Retinal pigment epithelial cell (primary cell): ENCODE measurements at regions not wholly inside any gene's neighbourhood (a gene's known extent, or its start where the extent isn't known, plus 50 kb on each side); places are given as distances from the start of the nearest gene placed in this dataset.
A peak's percentile ranks its signal among the peaks of the same experiment; 100 is the strongest.
"Not testable (repeated sequence)": the region's sequence is repeated elsewhere in the genome, so short reads cannot be mapped to it uniquely, and the experiment has no call there.

Source experiments
- DNase-seq: peaks from one replicate; pipeline ENCODE4 v3.0.0-alpha.2; 2010; ENCODE audit warnings: low read depth
- H3K4me3 ChIP-seq: 2 replicates; pipeline ENCODE4 v1.5.1; 2011; ENCODE audit warnings: mild to moderate bottlenecking, low read length, control low read depth, moderate library complexity
- TF ChIP-seq, protein P1 (sequence below): conservative IDR thresholded peaks from 2 replicates; pipeline ENCODE4 v1.5.1; 2011; ENCODE audit warnings: low read depth, low read length, control low read depth, inconsistent platforms

DNA sequence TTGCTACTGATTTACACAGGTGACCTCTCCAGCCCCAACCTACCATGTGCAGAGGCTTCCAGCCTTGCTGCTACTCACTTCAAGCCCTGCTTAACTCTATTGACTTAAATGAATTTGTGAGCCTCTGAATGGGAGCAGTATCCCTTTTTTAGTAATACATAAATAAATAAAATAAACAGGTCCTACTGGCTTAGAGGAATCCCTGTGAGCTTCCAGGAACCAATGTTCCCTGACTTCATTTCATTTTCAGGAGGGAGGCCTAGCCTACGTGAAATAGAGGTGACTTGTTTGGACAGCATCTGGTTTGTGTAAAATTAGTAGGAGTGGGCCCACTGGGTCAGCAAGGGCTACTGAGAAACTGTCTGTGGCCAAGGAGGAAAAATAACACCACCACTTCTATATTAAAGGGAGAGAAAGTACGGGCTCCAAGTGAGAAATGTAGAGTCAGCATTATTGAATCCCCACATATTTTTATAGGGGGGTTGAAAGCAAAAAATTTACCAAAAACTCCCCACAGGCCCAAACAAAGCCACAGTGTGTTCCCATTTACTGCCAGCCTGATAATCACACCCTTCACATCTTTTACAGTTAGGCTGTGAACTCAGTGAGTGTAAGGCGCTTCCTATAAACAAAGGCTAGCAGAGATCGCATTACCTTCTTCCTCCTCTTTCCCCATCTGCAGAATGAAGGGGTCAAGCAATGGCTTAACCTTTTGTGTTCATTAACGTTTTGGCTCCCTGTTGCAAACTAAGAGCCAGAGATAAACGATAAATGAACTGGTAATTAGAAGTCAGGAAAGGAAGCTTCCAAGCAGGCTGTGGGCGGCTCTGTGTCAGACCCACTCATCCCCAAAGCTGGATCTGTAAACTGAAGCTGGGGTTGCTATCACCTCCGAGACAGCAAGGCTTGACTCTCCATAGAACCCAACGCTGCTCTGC is 138.8 kb upstream of the LIFR start:
- TF ChIP-seq, protein P1, sequence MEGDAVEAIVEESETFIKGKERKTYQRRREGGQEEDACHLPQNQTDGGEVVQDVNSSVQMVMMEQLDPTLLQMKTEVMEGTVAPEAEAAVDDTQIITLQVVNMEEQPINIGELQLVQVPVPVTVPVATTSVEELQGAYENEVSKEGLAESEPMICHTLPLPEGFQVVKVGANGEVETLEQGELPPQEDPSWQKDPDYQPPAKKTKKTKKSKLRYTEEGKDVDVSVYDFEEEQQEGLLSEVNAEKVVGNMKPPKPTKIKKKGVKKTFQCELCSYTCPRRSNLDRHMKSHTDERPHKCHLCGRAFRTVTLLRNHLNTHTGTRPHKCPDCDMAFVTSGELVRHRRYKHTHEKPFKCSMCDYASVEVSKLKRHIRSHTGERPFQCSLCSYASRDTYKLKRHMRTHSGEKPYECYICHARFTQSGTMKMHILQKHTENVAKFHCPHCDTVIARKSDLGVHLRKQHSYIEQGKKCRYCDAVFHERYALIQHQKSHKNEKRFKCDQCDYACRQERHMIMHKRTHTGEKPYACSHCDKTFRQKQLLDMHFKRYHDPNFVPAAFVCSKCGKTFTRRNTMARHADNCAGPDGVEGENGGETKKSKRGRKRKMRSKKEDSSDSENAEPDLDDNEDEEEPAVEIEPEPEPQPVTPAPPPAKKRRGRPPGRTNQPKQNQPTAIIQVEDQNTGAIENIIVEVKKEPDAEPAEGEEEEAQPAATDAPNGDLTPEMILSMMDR: no peak
- no peak overlapping the region for H3K4me3 ChIP-seq
- DNase-seq: peak; percentile 58

DNA sequence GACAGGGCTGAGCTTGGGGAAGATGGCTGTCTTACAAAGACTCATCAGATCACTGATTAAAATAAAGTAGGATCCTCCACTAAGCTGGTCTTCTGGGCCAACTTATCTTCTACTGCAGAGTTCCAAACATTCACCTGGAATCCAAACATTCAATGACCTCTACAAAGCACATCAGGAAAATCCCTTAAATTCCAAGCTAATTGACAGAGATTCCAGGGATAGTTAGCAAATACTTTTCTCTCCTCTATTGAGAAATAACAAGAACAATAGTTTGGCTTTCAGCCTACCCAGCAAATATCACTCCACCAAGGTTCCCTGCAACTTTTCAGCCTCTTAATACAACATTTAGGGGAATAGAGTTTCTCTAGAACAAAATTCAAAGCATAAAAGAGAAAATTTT is 140.6 kb upstream of the LIFR start:
- TF ChIP-seq, protein P1: no peak
- DNase-seq: peak; percentile 27
- H3K4me3 ChIP-seq: no peak overlapping the region

DNA sequence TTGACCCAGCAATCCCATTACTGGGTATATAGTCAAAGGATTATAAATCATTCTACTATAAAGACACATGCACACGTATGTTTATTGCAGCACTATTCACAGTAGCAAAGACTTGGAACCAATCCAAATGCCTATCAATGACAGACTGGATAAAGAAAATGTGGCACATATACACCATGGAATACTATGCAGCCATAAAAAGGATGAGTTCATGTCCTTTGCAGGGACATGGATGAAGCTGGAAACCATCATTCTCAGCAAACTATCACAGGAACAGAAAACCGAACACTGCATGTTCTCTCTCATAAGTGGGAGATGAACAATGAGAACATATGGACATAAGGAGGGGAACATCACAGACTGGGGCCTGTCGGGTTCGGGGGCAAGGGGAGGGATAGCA is 140.3 kb upstream of the OSMR start:
- DNase-seq, H3K4me3 ChIP-seq: not testable (repeated sequence)

DNA sequence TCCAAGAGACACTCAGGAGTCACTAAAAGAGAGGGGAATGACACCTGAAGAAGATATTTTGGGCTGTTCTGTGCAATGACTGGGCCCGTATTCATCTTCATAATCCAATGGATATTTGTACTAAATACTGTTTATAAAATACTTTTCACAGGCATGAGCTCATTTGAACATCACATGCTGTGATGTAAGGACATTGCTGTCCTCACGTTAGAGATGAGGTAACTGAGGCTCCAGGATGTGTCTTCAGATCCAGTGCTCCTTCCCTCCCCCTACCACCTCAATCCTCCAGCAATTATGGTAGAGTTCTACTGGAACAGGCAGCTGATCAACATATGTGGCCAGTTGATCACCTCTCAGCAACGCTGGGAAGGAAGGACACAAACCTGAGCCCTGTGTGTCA is 139.4 kb upstream of the OSMR start:
- no peak for DNase-seq
- H3K4me3 ChIP-seq: no peak overlapping the region
- TF ChIP-seq, protein P1: no peak

DNA sequence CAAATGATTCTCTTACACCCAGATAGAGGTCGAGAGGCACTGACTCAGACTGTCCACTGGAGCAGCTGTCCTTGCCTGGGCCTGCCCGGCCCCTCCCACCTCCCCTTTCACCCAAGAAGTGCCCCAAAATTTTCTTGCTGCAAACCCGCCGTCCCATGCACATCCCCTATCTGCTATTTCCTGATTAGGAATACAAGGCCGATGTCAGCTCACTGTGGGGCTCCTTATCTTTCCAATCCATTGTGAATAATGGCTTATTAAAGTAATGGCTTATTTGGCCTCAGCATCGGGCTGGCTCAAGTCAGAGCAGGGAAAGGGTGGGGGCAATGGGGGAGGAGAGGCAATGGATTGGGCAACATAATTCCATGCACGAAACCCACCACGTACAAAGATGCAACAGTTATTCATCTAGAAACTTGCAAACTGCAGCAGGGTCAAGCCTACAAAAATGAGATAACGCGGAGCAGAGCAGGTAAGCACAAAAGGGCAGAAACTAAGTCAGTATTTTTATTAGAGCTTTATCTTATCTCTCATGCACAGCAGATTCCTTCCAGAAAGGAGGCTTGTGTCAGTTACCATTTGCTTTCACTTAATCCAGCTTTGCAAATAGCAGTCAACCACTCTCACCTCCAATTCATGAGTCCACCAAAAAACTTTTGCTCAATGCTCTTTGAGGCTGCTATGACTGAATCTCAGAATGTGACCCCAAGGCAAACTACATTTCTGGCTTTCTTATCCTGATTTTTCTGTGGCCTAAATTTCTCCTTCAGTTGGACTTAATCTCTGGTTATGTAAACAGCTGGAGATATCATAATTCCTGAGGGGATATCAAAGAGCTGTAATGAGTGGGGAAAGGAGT is 138.2 kb upstream of the OSMR start:
- TF ChIP-seq, protein P1: no peak
- no peak for DNase-seq
- no peak overlapping the region for H3K4me3 ChIP-seq

DNA sequence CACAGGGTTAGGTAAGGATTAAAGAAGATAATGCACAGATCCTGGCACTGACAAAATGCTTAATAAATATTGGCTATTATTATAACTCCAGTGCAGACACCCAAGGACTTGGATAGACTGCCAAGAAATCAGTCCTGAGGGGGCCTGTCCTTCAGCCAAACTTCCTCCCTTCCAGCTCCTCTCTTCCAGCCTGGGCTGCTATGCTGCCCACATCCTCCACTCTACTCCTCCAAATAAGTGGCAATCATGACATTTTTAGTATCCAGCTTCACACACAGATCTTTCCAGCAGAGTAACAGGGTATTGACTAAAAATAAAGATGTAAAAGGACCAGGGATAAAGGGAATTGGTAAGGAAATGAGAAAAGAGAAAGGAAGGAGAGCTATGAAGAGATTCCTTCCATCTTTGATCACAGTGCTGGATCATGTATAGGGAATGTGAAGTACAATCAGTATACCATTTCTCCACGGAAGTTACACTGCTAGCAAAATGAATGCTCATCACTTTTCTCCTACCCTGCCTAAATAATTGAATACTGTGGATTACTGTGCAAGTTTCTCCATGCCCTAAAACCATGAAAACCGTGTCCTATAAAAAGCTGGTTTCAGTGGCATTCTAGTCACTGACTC is 136.0 kb upstream of the OSMR start:
- DNase-seq: no peak
- TF ChIP-seq, protein P1: no peak
- H3K4me3 ChIP-seq: no peak overlapping the region

DNA sequence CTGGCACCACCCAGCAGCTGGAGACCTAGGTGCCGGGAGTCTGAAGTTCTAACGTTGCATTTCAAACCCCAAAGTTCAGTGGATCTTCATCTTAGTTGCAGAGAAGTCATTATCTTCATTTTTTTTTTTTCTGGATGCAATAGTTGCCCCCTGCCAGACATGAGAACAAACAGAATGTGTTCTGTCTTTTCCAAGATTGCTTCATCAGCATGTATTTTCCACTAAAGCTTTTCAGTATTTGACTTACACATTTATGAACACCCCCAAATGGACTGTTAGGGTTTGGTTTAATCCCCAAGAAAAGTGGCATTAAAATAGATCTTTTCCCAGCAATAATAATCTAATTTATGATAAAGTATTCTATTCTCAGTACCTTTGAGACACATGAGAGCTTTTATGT is 135.2 kb upstream of the OSMR start:
- TF ChIP-seq, protein P1: no peak
- no peak for DNase-seq
- H3K4me3 ChIP-seq: no peak overlapping the region
